Fibroblast of pulmonary artery (primary cell): ENCODE measurements at regions not wholly inside any gene's neighbourhood (a gene's known extent, or its start where the extent isn't known, plus 50 kb on each side); places are given as distances from the start of the nearest gene placed in this dataset.

Experiments used
- DNase-seq: peaks from one replicate; pipeline ENCODE4 v3.0.0-alpha.2; 2010; ENCODE audit warnings: low read depth
- H3K4me3 ChIP-seq: replicated peaks from 2 replicates; pipeline ENCODE4 v1.5.1; 2011; ENCODE audit warnings: low read depth, mild to moderate bottlenecking, control low read depth, low read length, moderate library complexity
- CTCF ChIP-seq: IDR thresholded peaks from 2 replicates; pipeline ENCODE4 v1.5.1; 2011; ENCODE audit warnings: mild to moderate bottlenecking, control low read depth, low read length, inconsistent platforms; ENCODE audit errors: missing control alignments

- TF ChIP-seq CTCF: no peak
- no peak for DNase-seq
- no peak overlapping the region for H3K4me3 ChIP-seq
Observed at GRCh38 chr13:53807251-53807834, 778.7 kb downstream of the OLFM4 start.

- DNase-seq: no peak
- H3K4me3 ChIP-seq: no peak overlapping the region
- TF ChIP-seq CTCF: no peak
Observed at GRCh38 chr13:53821632-53822031, 793.0 kb downstream of the OLFM4 start.

GRCh38 chr13:53822136-53822535 lies 793.5 kb downstream of the OLFM4 start:
- TF ChIP-seq CTCF: no peak
- no peak for DNase-seq
- no peak overlapping the region for H3K4me3 ChIP-seq

- H3K4me3 ChIP-seq: no peak overlapping the region
- TF ChIP-seq CTCF: no peak
- DNase-seq: no peak
Observed at GRCh38 chr13:53839461-53839860, 810.8 kb downstream of the OLFM4 start.

- no peak for DNase-seq
- no peak for TF ChIP-seq CTCF
- no peak overlapping the region for H3K4me3 ChIP-seq
Observed at GRCh38 chr13:53844473-53845146, 816.0 kb downstream of the OLFM4 start.

- H3K4me3 ChIP-seq: no peak overlapping the region
- TF ChIP-seq CTCF: no peak
- no peak for DNase-seq
Observed at GRCh38 chr13:53847502-53847901, 818.9 kb downstream of the OLFM4 start.
